Smooth muscle cell (in vitro differentiated cells): ENCODE measurements at regions not wholly inside any gene's neighbourhood (a gene's known extent, or its start where the extent isn't known, plus 50 kb on each side); places are given as distances from the start of the nearest gene placed in this dataset.

ENCODE experiments used
- DNase-seq: peaks from one replicate; lab custom pipeline; 2025; ENCODE audit not compliant: unreplicated experiment; lab: John Stamatoyannopoulos, UW
- H2AFZ ChIP-seq: fragments of 200-600 bp; sonication (generic); 2 replicates; pipeline ENCODE4 v1.6.0; 2016; ENCODE audit warnings: antibody characterized with exemption, low read depth, mild to moderate bottlenecking
- H3F3A ChIP-seq: fragments of 200-600 bp; sonication (generic); 2 replicates; pipeline ENCODE4 v1.6.0; 2017; ENCODE audit warnings: antibody characterized with exemption, low read depth
- H3K27ac ChIP-seq: fragments of 200-600 bp; sonication (generic); 2 replicates; pipeline ENCODE4 v1.5.1; 2016; ENCODE audit warnings: low read depth, mild to moderate bottlenecking
- H3K27me3 ChIP-seq: fragments of 200-600 bp; sonication (generic); 2 replicates; pipeline ENCODE4 v1.6.1; 2016; ENCODE audit warnings: low read depth, mild to moderate bottlenecking
- H3K36me3 ChIP-seq: fragments of 200-600 bp; sonication (generic); 2 replicates; pipeline ENCODE4 v1.5.1; 2016; ENCODE audit warnings: low read depth
- H3K4me1 ChIP-seq: fragments of 200-600 bp; sonication (generic); 2 replicates; pipeline ENCODE4 v1.5.1; 2016; ENCODE audit warnings: low read depth
- H3K4me2 ChIP-seq: fragments of 200-600 bp; sonication (generic); 2 replicates; pipeline ENCODE4 v1.6.0; 2016; ENCODE audit warnings: mild to moderate bottlenecking
- H3K4me3 ChIP-seq: fragments of 200-600 bp; sonication (generic); 2 replicates; pipeline ENCODE4 v1.5.1; 2016; ENCODE audit warnings: mild to moderate bottlenecking
- H3K79me2 ChIP-seq: fragments of 200-600 bp; sonication (generic); 2 replicates; pipeline ENCODE4 v1.6.0; 2016; ENCODE audit warnings: low read depth, mild to moderate bottlenecking
- H3K9ac ChIP-seq: fragments of 200-600 bp; sonication (generic); 2 replicates; pipeline ENCODE4 v1.6.0; 2016; ENCODE audit warnings: low read depth
- H3K9me3 ChIP-seq: fragments of 200-600 bp; sonication (generic); replicated peaks from 2 replicates; pipeline ENCODE4 v1.5.1; 2016; ENCODE audit warnings: low read depth
- H4K20me1 ChIP-seq: fragments of 200-600 bp; sonication (generic); 2 replicates; pipeline ENCODE4 v1.6.0; 2016; ENCODE audit warnings: low read depth
- WGBS: methylation state at CpG from one replicate; pipeline ENCODE4 v1.1.7; 2016; ENCODE audit warnings: low lambda C conversion rate; 5-methylcytosine and 5-hydroxymethylcytosine counted together
- TF ChIP-seq, protein P1 (sequence below): fragments of 200-600 bp; sonication (generic); IDR thresholded peaks from 2 replicates; pipeline ENCODE4 v1.5.1; 2017; ENCODE audit warnings: borderline replicate concordance, mild to moderate bottlenecking, antibody characterized with exemption; ENCODE audit not compliant: insufficient read depth, poor library complexity, severe bottlenecking

DNA sequence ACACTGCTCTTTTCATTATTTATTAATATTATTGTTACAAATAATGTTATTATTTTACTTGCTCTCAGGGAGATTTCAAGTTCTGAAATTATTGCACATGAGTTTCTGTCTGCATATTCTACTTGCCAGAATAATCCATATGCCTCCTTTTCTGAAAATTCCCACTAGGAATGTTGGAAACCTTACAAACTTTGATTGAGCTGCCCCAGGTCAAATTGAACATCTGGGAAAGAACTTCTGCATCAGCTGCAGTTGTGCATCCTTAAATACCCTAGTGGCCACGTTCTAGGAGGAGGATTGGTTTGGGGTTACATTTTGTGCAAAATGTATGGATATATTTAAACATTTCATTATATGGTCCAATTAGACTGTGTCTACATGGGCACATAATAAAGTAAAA is 1302.7 kb upstream of the PIK3C3 start:
- Histone ChIP-seq H3K79me2 (no peaks in the 10 kb centered on the region), H3F3A (no peaks in the 10 kb centered on the region), H3K4me1 (no peaks in the 10 kb centered on the region), H3K4me3 (no peak overlapping the region), H3K27ac (no peak overlapping the region), H3K9me3 (no peaks in the 10 kb centered on the region), H3K27me3 (no peaks in the 10 kb centered on the region), H4K20me1 (no peaks in the 10 kb centered on the region), H3K9ac (no peak overlapping the region), H2AFZ (no peak overlapping the region), H3K4me2 (no peak overlapping the region), H3K36me3 (no peaks in the 10 kb centered on the region)
- TF ChIP-seq, protein P1, sequence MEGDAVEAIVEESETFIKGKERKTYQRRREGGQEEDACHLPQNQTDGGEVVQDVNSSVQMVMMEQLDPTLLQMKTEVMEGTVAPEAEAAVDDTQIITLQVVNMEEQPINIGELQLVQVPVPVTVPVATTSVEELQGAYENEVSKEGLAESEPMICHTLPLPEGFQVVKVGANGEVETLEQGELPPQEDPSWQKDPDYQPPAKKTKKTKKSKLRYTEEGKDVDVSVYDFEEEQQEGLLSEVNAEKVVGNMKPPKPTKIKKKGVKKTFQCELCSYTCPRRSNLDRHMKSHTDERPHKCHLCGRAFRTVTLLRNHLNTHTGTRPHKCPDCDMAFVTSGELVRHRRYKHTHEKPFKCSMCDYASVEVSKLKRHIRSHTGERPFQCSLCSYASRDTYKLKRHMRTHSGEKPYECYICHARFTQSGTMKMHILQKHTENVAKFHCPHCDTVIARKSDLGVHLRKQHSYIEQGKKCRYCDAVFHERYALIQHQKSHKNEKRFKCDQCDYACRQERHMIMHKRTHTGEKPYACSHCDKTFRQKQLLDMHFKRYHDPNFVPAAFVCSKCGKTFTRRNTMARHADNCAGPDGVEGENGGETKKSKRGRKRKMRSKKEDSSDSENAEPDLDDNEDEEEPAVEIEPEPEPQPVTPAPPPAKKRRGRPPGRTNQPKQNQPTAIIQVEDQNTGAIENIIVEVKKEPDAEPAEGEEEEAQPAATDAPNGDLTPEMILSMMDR = no peak
- 60% methylated on average over 1 of the region's 1 CpG for WGBS
- DNase-seq = no peak

DNA sequence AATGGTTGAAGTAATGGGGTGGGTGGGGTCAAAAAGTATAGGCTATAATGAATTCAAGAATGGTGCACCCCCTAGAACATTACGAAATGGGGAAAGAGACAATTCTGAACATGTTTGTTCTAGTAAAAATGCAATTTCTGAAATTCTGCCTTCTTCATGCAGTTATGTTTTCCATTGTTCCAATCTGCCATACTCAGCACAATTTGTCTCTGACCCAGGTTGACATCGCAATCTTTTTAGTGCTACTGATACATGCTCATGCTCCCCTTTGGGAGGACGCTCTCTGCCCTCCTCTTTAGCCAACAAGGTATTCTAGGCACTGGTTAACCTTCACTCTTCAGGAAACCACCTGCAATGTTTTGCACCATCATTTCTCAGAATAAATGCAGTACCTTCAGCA is 1303.9 kb upstream of the PIK3C3 start:
- no peak overlapping the region for H3K9ac ChIP-seq
- 85% methylated on average over 3 of the region's 3 CpGs for WGBS
- no peak overlapping the region for H3K27ac ChIP-seq

DNA sequence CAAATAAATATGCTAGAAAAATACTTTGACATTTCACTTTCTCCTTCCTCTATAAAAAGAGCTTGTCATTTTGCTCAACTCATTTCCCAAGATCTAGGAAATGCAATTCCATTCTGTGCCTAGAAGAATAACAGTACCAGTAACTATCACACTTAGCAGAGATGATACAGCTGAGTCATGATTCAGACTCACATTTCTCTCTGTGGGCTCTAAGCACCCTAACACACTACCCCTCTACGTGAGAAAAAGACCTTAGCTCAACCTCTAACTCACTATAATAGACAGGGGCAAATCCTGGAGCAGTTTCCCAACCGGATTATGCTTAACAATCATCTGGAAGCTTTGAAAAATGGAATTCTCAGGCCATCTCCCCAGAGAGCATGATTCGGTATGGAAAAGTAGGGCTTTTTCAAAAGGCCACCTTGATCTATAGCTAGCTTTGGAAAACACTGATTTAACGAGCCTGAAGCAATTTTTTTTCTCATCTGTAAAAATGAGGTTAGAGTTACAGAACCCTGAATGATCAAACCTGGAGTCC is 1312.3 kb upstream of the PIK3C3 start:
- H3K27me3 ChIP-seq = no peaks in the 10 kb centered on the region
- H3K4me2 ChIP-seq = no peak overlapping the region
- no peak overlapping the region for H3K4me3 ChIP-seq
- H3F3A ChIP-seq = no peaks in the 10 kb centered on the region
- no peak overlapping the region for H3K27ac ChIP-seq
- H2AFZ ChIP-seq = no peak overlapping the region
- WGBS = 82% methylated on average over 4 of the region's 4 CpGs
- H3K9me3 ChIP-seq = no peaks in the 10 kb centered on the region
- no peak for DNase-seq
- no peak overlapping the region for H3K9ac ChIP-seq
- H3K36me3 ChIP-seq = no peaks in the 10 kb centered on the region
- TF ChIP-seq, protein P1 = no peak
- H3K79me2 ChIP-seq = no peaks in the 10 kb centered on the region
- no peaks in the 10 kb centered on the region for H3K4me1 ChIP-seq
- no peaks in the 10 kb centered on the region for H4K20me1 ChIP-seq

More for the DNA sequence above, 1303.9 kb upstream of the PIK3C3 start:
- Histone ChIP-seq H3K4me3 (no peak overlapping the region), H3K9me3 (no peaks in the 10 kb centered on the region), H4K20me1 (no peaks in the 10 kb centered on the region), H3K4me2 (no peak overlapping the region), H3F3A (no peaks in the 10 kb centered on the region), H3K36me3 (no peaks in the 10 kb centered on the region), H3K4me1 (no peaks in the 10 kb centered on the region), H3K27me3 (no peaks in the 10 kb centered on the region), H2AFZ (no peak overlapping the region), H3K79me2 (no peaks in the 10 kb centered on the region)
- DNase-seq = no peak
- TF ChIP-seq, protein P1 = no peak

DNA sequence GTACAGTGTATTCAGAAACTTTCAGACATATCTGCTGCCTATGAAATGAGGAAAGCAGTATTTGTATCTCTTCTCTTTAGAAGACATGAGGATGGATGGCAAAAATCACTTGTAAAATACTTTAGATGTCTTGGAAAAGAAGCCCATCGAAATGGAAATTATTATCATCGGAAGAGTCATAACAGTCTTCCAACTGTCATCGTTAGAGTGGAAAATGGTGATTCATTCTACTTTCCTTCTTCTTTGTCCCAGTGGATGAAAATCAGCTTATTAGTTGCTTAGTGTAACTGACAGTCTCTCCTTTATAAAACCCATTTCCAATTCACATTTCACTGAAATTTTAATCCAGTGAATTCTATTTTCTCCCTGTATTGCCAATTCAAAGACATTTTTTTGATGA is 1323.7 kb upstream of the PIK3C3 start:
- no peak overlapping the region for H3K27ac ChIP-seq
- no peaks in the 10 kb centered on the region for H3K36me3 ChIP-seq
- H3K4me3 ChIP-seq = no peak overlapping the region
- no peaks in the 10 kb centered on the region for H3K9me3 ChIP-seq
- no peaks in the 10 kb centered on the region for H4K20me1 ChIP-seq
- no peaks in the 10 kb centered on the region for H3K4me1 ChIP-seq
- H3K4me2 ChIP-seq = no peak overlapping the region
- 97% methylated on average over 3 of the region's 3 CpGs for WGBS
- no peak overlapping the region for H2AFZ ChIP-seq
- no peaks in the 10 kb centered on the region for H3F3A ChIP-seq
- TF ChIP-seq, protein P1 = no peak
- DNase-seq = no peak
- H3K79me2 ChIP-seq = no peaks in the 10 kb centered on the region
- H3K9ac ChIP-seq = no peak overlapping the region
- H3K27me3 ChIP-seq = no peaks in the 10 kb centered on the region
